ENCODE measurements at regions not wholly inside any gene's neighbourhood (a gene's known extent, or its start where the extent isn't known, plus 50 kb on each side); places are given as distances from the start of the nearest gene placed in this dataset.

DNA sequence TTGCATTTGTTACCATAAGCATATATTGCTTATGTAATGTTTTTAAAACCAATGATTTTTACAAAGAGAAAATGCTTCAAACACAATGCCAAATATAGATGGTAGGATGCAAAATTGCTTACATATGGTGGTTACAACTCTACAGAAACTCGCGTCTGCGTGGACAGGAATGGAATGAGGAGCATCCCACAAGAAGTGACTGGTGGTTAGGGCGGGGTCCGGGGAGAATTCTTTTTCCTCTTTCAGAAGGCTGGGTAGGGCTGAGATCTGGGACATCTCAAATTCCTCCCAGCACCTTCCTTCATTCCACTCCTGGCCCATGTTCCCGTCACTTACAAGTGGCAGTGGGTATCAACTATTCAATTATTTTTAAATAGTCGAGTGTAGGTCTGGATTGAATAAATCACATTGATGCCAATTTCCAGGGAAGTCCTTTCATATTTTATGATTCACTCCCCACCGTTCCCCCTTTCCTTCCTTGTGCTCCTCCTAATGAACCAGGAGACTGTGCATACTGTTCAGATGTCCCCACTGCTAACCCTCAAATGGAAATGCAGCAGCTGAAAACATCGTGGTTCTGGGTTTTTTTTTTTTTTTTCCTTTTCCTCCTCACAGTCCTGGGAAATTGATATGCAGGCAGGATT lies 174.5 kb upstream of the POU3F1 start:
- DNase-seq (ENCODE audit: low read depth): peak; percentile 25
- H3K4me3 ChIP-seq (ENCODE audit: low read length): no peak overlapping the region
- TF ChIP-seq, protein P1, sequence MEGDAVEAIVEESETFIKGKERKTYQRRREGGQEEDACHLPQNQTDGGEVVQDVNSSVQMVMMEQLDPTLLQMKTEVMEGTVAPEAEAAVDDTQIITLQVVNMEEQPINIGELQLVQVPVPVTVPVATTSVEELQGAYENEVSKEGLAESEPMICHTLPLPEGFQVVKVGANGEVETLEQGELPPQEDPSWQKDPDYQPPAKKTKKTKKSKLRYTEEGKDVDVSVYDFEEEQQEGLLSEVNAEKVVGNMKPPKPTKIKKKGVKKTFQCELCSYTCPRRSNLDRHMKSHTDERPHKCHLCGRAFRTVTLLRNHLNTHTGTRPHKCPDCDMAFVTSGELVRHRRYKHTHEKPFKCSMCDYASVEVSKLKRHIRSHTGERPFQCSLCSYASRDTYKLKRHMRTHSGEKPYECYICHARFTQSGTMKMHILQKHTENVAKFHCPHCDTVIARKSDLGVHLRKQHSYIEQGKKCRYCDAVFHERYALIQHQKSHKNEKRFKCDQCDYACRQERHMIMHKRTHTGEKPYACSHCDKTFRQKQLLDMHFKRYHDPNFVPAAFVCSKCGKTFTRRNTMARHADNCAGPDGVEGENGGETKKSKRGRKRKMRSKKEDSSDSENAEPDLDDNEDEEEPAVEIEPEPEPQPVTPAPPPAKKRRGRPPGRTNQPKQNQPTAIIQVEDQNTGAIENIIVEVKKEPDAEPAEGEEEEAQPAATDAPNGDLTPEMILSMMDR (IDR thresholded peaks at IDR 0.05; ENCODE audit: insufficient read depth, low read depth, low read length, missing control alignments): no peak

GRCh38 chr1:38217316-38217715 lies 170.7 kb upstream of the POU3F1 start:
- TF ChIP-seq, protein P1 (IDR thresholded peaks at IDR 0.05; ENCODE audit: insufficient read depth, low read depth, low read length, missing control alignments): no peak
- H3K4me3 ChIP-seq (ENCODE audit: low read length): no peak overlapping the region
- no peak for DNase-seq (ENCODE audit: low read depth)

DNA sequence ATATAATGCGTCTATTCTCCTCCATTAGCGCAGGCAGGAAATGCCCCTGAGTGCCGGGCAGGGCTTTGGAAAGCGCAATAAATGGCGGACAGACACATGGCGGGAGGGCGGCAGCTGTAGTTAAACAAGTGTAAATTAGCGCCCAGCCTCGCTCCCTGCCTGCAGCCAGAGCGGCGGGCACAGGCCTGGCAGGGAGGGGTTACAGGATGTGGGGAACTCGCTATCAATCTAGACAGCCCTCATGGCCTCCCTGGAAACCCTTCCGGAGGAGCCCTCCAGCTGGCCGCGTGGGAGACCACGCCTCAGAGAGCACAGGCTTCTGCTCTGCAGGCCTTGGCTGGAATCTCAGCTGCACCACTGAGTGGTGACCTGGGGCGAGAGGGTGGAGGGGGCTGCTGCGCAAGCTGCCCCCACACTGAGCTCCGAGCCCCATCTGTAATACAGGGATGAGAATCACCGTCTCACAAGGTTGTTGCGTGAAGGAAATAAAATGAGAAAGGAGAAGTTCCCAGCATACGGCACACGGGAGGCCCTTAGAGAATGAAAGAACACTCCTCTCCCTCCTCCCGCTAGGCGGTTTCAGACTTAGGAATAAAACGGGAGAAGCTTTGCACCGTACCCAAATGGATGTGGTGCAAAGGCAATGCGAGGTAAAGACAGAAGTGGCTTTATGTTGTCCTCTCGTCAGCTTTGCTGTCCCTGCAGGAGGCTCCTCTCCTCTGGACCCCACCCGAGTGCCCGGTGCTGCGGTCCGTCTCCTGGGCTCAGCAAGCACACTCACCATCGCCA lies 167.2 kb upstream of the POU3F1 start:
- no peak for DNase-seq (ENCODE audit: low read depth)

GRCh38 chr1:38210895-38211177 lies 164.2 kb upstream of the POU3F1 start:
- TF ChIP-seq, protein P1 (IDR thresholded peaks at IDR 0.05; ENCODE audit: insufficient read depth, low read depth, low read length, missing control alignments): no peak
- no peak for DNase-seq (ENCODE audit: low read depth)
- H3K4me3 ChIP-seq (ENCODE audit: low read length): no peak overlapping the region

More for the DNA sequence above, 167.2 kb upstream of the POU3F1 start:
- no peak overlapping the region for H3K4me3 ChIP-seq (ENCODE audit: low read length)
- TF ChIP-seq, protein P1 (IDR thresholded peaks at IDR 0.05; ENCODE audit: insufficient read depth, low read depth, low read length, missing control alignments): no peak

- H3K4me3 ChIP-seq (ENCODE audit: low read length): no peak overlapping the region
- TF ChIP-seq, protein P1 (IDR thresholded peaks at IDR 0.05; ENCODE audit: insufficient read depth, low read depth, low read length, missing control alignments): no peak
- no peak for DNase-seq (ENCODE audit: low read depth)
Measured at GRCh38 chr1:38210021-38210894, 163.7 kb upstream of the POU3F1 start.

GRCh38 chr1:38208716-38209632 lies 162.4 kb upstream of the POU3F1 start:
- H3K4me3 ChIP-seq (ENCODE audit: low read length): no peak overlapping the region
- TF ChIP-seq, protein P1 (IDR thresholded peaks at IDR 0.05; ENCODE audit: insufficient read depth, low read depth, low read length, missing control alignments): no peak

More at GRCh38 chr1:38208716-38209632, 162.4 kb upstream of the POU3F1 start:
- DNase-seq (ENCODE audit: low read depth): no peak

All from epithelial cell of esophagus (primary cell).